NCI-H69 (cell line): ENCODE measurements at regions not wholly inside any gene's neighbourhood (a gene's known extent, or its start where the extent isn't known, plus 50 kb on each side); places are given as distances from the start of the nearest gene placed in this dataset.
A peak's percentile ranks its signal among the peaks of the same experiment; 100 is the strongest.

Source experiments
- DNase-seq: peaks from one replicate; lab custom pipeline; 2025; lab: John Stamatoyannopoulos, UW

- no peak for DNase-seq
Measured at GRCh38 chr1:38719880-38720279, 139.7 kb downstream of the RRAGC start.

- no peak for DNase-seq
Measured at GRCh38 chr1:38718031-38718430, 141.5 kb downstream of the RRAGC start.

GRCh38 chr1:38716229-38716628 is 143.3 kb downstream of the RRAGC start:
- DNase-seq, result no peak

GRCh38 chr1:38715415-38715814 is 144.2 kb downstream of the RRAGC start:
- DNase-seq, result no peak

GRCh38 chr1:38712046-38712445 is 147.5 kb downstream of the RRAGC start:
- no peak for DNase-seq

- no peak for DNase-seq
Measured at GRCh38 chr1:38708701-38709258, 150.8 kb downstream of the RRAGC start.

GRCh38 chr1:38701088-38701487 is 158.5 kb downstream of the RRAGC start:
- no peak for DNase-seq

- DNase-seq, result no peak
Measured at GRCh38 chr1:38700077-38700470, 159.5 kb downstream of the RRAGC start.

- no peak for DNase-seq
Measured at GRCh38 chr1:38699330-38700076, 160.1 kb downstream of the RRAGC start.

GRCh38 chr1:38697387-38697786 is 162.2 kb downstream of the RRAGC start:
- DNase-seq, result no peak

- DNase-seq, result no peak
Measured at GRCh38 chr1:38696371-38696770, 163.2 kb downstream of the RRAGC start.

- no peak for DNase-seq
Measured at GRCh38 chr1:38693759-38694158, 165.8 kb downstream of the RRAGC start.

- no peak for DNase-seq
Measured at GRCh38 chr1:38693031-38693430, 166.5 kb downstream of the RRAGC start.

GRCh38 chr1:38690790-38691449 is 168.7 kb downstream of the RRAGC start:
- no peak for DNase-seq

- DNase-seq, result no peak
Measured at GRCh38 chr1:38686927-38687255, 172.7 kb downstream of the RRAGC start.

GRCh38 chr1:38686167-38686926 is 173.2 kb downstream of the RRAGC start:
- no peak for DNase-seq

GRCh38 chr1:38685388-38685787 is 174.2 kb downstream of the RRAGC start:
- no peak for DNase-seq

GRCh38 chr1:38680801-38681510 is 178.6 kb downstream of the RRAGC start:
- no peak for DNase-seq

GRCh38 chr1:38677756-38678155 is 181.8 kb downstream of the RRAGC start:
- DNase-seq, result no peak

- no peak for DNase-seq
Measured at GRCh38 chr1:38677311-38677710, 182.3 kb downstream of the RRAGC start.

GRCh38 chr1:38672692-38673091 is 186.9 kb downstream of the RRAGC start:
- DNase-seq, result no peak

- DNase-seq, result peak; percentile 2
Measured at GRCh38 chr1:38671221-38671620, 188.4 kb downstream of the RRAGC start.
